Neutrophil (primary cell): ENCODE measurements at regions not wholly inside any gene's neighbourhood (a gene's known extent, or its start where the extent isn't known, plus 50 kb on each side); places are given as distances from the start of the nearest gene placed in this dataset.

ENCODE experiments used
- H3K27ac ChIP-seq: fragments of 200-600 bp; sonication (generic); 2 replicates; pipeline ENCODE4 v1.5.1; 2016; ENCODE audit warnings: mild to moderate bottlenecking, moderate library complexity
- H3K27me3 ChIP-seq: fragments of 200-600 bp; sonication (generic); 2 replicates; pipeline ENCODE4 v1.6.0; 2016; ENCODE audit warnings: mild to moderate bottlenecking
- H3K36me3 ChIP-seq: fragments of 200-600 bp; sonication (generic); 2 replicates; pipeline ENCODE4 v1.5.1; 2017
- H3K4me1 ChIP-seq, 2 experiments: fragments of 200-600 bp in 1 of 2; sonication (generic) in 1 of 2; 1 replicate in 1 of 2; 2 replicates in 1 of 2; pipeline versions ENCODE4 v1.5.1 to v1.6.1; 2013 to 2016; ENCODE audit warnings: low read depth in 1 of 2, low read length in 1 of 2, mild to moderate bottlenecking in 1 of 2, moderate library complexity in 1 of 2; ENCODE audit not compliant: control insufficient read depth in 1 of 2, insufficient read depth in 1 of 2
- H3K4me3 ChIP-seq, 2 experiments: fragments of 200-600 bp in 1 of 2; sonication (generic) in 1 of 2; 1 replicate in 1 of 2; 2 replicates in 1 of 2; pipeline ENCODE4 v1.5.1; 2013 to 2016; ENCODE audit warnings: low read depth in 1 of 2, low read length in 1 of 2, mild to moderate bottlenecking in 1 of 2, moderate library complexity in 1 of 2
- H3K9me3 ChIP-seq: fragments of 200-600 bp; sonication (generic); 2 replicates; pipeline ENCODE4 v1.5.1; 2016
- TF ChIP-seq, protein P1 (sequence below): fragments of 200-600 bp; sonication (generic); IDR thresholded peaks from 2 replicates; pipeline ENCODE4 v1.5.1; 2016; ENCODE audit warnings: antibody characterized with exemption

DNA sequence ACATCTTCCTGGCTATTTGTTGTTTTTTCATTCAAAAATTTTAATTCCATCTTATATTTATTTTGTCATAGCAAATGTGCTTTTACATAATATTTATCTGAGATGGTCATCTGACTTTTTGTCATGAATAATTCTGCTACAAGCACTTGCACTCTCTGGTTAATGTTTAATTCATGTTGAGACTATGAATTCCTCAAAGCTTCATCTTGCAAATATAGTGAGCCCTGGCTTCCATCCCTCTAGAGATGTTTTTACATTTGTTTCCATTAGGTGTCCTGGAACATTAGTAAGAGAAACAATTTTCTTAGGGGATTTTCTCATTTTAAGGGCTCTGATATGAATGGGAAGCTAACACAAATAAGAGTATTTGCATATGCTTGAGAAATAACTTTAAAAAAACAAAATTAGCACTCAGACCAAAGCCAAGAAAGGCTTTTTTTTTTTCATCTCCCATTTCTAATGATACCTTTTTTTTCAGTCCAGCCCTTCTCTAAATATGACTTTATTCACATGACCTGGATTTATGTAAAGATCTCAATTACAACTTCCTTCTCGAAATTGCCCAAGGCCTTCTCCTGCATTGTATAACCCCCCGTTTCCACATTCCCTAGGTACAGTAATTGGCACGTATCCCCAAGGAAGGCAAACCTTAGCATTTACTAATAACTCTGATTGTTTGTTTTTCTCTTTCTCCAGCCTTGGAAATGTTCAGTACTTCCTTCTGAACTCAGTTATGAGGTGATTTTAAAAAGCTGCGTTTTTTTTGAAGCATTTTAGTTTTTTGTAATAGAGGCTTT lies 797.0 kb upstream of the GJE1 start:
- no peaks in the 10 kb centered on the region for H3K27me3 ChIP-seq
- no peaks in the 10 kb centered on the region for H3K4me1 ChIP-seq
- H3K27ac ChIP-seq, result no peak overlapping the region
- H3K9me3 ChIP-seq, result no peaks in the 10 kb centered on the region
- TF ChIP-seq, protein P1, sequence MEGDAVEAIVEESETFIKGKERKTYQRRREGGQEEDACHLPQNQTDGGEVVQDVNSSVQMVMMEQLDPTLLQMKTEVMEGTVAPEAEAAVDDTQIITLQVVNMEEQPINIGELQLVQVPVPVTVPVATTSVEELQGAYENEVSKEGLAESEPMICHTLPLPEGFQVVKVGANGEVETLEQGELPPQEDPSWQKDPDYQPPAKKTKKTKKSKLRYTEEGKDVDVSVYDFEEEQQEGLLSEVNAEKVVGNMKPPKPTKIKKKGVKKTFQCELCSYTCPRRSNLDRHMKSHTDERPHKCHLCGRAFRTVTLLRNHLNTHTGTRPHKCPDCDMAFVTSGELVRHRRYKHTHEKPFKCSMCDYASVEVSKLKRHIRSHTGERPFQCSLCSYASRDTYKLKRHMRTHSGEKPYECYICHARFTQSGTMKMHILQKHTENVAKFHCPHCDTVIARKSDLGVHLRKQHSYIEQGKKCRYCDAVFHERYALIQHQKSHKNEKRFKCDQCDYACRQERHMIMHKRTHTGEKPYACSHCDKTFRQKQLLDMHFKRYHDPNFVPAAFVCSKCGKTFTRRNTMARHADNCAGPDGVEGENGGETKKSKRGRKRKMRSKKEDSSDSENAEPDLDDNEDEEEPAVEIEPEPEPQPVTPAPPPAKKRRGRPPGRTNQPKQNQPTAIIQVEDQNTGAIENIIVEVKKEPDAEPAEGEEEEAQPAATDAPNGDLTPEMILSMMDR, result no peak
- no peaks in the 10 kb centered on the region for H3K36me3 ChIP-seq
- H3K4me3 ChIP-seq, result no peak overlapping the region

GRCh38 chr6:141326925-141327324 lies 805.8 kb upstream of the GJE1 start:
- H3K27me3 ChIP-seq, result no peaks in the 10 kb centered on the region
- H3K27ac ChIP-seq, result no peak overlapping the region
- H3K9me3 ChIP-seq, result no peaks in the 10 kb centered on the region
- TF ChIP-seq, protein P1, result no peak
- no peaks in the 10 kb centered on the region for H3K36me3 ChIP-seq
- no peaks in the 10 kb centered on the region for H3K4me1 ChIP-seq
- H3K4me3 ChIP-seq, result no peak overlapping the region

DNA sequence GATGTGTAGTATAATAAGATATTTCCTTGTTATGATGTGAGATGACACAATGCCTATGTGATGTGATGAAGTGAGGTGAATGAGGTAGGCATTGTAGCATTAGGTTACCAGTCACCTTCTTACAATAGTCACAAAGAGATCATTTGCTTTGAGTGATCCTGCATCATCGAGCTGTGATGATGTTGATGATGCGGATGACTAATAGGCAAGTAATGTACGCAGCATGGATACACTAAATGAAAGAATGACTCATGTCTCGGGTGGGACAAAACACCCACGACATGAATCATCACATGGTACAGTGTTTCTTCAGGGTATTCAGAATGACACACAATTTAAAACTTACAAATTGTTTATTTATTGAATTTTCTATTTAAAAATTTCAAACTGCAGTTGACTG lies 806.3 kb upstream of the GJE1 start:
- H3K4me1 ChIP-seq, result no peaks in the 10 kb centered on the region
- no peaks in the 10 kb centered on the region for H3K36me3 ChIP-seq
- H3K27me3 ChIP-seq, result no peaks in the 10 kb centered on the region
- H3K9me3 ChIP-seq, result no peaks in the 10 kb centered on the region
- no peak overlapping the region for H3K4me3 ChIP-seq
- TF ChIP-seq, protein P1, result no peak
- no peak overlapping the region for H3K27ac ChIP-seq

DNA sequence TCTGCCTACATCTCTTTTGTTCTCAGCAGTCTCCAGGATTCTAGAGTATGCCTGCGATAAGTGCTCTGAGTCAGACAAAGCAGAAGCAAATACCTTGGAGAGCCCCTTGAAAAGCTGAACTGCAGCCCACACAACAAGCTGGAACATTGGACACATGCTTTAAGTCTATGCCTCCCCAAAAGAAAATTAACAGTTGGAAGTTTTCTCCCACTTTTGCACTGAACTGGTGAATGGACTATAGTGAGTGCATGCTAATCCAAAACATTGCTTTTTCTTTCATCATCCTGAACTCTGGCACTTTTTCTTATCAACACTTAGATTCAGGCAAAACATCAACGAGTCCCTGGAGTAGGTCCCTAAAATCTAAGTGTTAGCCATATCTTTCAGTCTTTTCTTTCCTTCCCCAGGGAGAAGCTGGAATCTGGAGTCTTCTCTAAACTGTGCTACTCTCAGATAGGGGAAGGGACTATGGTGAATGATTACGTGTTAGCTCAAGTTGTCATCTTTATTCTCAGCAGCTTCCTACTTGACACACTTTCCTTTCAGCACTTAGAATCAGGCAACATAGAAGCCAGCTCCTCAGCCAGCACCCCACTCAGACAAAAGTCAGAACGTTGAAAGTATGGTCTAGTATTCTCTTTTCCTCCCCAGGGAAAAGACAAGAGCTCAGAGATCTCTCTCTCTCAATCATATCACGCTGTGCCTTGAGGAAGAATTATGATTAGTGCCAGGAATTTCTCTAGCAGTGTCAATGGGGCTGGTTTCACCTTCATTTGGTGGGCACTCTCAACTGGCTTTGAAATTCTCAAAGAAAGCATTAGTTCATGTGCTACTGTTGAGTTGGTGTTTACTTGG lies 811.0 kb upstream of the GJE1 start:
- no peak overlapping the region for H3K27ac ChIP-seq
- H3K36me3 ChIP-seq, result no peaks in the 10 kb centered on the region
- no peaks in the 10 kb centered on the region for H3K4me1 ChIP-seq
- H3K4me3 ChIP-seq, result no peak overlapping the region
- no peaks in the 10 kb centered on the region for H3K27me3 ChIP-seq
- TF ChIP-seq, protein P1, result no peak
- no peaks in the 10 kb centered on the region for H3K9me3 ChIP-seq

DNA sequence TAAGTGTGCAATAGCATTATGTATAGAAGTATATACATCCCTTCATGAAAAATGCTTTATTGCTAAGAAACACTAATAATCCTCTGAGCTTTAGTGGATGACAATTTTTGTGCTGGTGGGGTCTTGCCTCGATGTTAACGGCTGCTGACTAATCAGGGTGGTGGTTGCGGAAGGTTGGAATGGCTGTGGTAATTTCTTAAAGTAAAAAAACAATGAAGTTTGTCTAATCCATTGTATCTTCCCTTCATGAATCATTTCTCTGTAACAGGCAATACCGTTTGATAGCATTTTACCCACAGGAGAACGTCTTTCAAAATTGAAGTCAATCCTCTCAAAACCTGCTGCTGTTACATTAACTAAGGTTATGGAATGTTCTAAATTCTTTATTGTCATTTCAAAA lies 816.5 kb upstream of the GJE1 start:
- Histone ChIP-seq H3K27ac (no peak overlapping the region), H3K9me3 (no peaks in the 10 kb centered on the region), H3K27me3 (no peaks in the 10 kb centered on the region), H3K36me3 (no peaks in the 10 kb centered on the region), H3K4me3 (no peak overlapping the region), H3K4me1 (no peaks in the 10 kb centered on the region)
- TF ChIP-seq, protein P1, result no peak
